ENCODE measurements at regions not wholly inside any gene's neighbourhood (a gene's known extent, or its start where the extent isn't known, plus 50 kb on each side); places are given as distances from the start of the nearest gene placed in this dataset.

DNA sequence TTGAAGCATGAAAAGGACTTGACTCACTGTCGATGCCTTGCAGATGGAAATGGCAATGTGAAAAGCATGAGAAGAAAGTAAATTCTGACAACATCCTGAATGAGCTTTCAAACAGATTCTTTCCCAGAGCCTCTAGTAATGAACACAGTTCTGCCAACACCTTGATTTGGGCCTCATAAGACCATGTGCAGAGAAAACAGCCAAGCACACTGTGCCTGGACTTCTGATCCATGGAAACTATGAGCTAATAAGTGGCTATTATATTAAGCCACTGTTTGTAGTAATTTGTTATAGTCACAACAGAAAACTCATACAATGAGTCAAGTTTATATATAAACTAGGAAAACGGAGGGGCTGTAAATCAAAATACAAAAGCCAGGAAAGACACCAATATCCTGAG lies 477.3 kb downstream of the MBD2 start:
- TF ChIP-seq, protein P1, sequence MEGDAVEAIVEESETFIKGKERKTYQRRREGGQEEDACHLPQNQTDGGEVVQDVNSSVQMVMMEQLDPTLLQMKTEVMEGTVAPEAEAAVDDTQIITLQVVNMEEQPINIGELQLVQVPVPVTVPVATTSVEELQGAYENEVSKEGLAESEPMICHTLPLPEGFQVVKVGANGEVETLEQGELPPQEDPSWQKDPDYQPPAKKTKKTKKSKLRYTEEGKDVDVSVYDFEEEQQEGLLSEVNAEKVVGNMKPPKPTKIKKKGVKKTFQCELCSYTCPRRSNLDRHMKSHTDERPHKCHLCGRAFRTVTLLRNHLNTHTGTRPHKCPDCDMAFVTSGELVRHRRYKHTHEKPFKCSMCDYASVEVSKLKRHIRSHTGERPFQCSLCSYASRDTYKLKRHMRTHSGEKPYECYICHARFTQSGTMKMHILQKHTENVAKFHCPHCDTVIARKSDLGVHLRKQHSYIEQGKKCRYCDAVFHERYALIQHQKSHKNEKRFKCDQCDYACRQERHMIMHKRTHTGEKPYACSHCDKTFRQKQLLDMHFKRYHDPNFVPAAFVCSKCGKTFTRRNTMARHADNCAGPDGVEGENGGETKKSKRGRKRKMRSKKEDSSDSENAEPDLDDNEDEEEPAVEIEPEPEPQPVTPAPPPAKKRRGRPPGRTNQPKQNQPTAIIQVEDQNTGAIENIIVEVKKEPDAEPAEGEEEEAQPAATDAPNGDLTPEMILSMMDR (conservative IDR thresholded peaks at IDR 0.05; ENCODE audit: low read length) = no peak
- no peak for TF ChIP-seq EZH2phosphoT487 (IDR thresholded peaks at IDR 0.05; ENCODE audit: borderline replicate concordance, low read depth, low read length)
